HL-60 (cell line): ENCODE measurements at regions not wholly inside any gene's neighbourhood (a gene's known extent, or its start where the extent isn't known, plus 50 kb on each side); places are given as distances from the start of the nearest gene placed in this dataset.

Source experiments
- DNase-seq, 2 experiments: peaks; one replicate each; pipeline ENCODE4 v3.0.0-alpha.2; 2010 to 2020; ENCODE audit warnings: low read depth in 1 of 2, low spot score in 1 of 2
- H3K27ac ChIP-seq: fragments of 250-450 bp; sonication (Bioruptor Pico); replicated peaks from 2 replicates; pipeline ENCODE4 v1.5.1; 2020; ENCODE audit warnings: mild to moderate bottlenecking, moderate library complexity
- H3K27me3 ChIP-seq: fragments of 250-450 bp; sonication (Bioruptor Pico); 2 replicates; pipeline ENCODE4 v1.5.1; 2021; ENCODE audit warnings: mild to moderate bottlenecking, moderate library complexity; ENCODE audit not compliant: insufficient read depth, poor library complexity, severe bottlenecking
- H3K4me3 ChIP-seq: replicated peaks from 2 replicates; pipeline ENCODE4 v1.5.1; 2011; ENCODE audit warnings: mild to moderate bottlenecking, control low read depth, low read length; ENCODE audit not compliant: insufficient read depth
- GABPA ChIP-seq: IDR thresholded peaks from 2 replicates; pipeline ENCODE4 v1.6.1; 2012; ENCODE audit warnings: low read depth
- POLR2AphosphoS5 ChIP-seq: IDR thresholded peaks from 2 replicates; pipeline ENCODE4 v1.6.1; 2012; ENCODE audit warnings: low read depth
- REST ChIP-seq: IDR thresholded peaks from 2 replicates; pipeline ENCODE4 v1.6.1; 2012; ENCODE audit warnings: low read depth; ENCODE audit not compliant: insufficient replicate concordance
- SPI1 ChIP-seq: IDR thresholded peaks from 2 replicates; pipeline ENCODE4 v1.6.1; 2012; ENCODE audit warnings: low read depth, mild to moderate bottlenecking, borderline replicate concordance
- TF ChIP-seq, protein P1 (sequence below): IDR thresholded peaks from one replicate; pipeline ENCODE4 v1.5.1; 2011; ENCODE audit warnings: low read length, control low read depth, inconsistent platforms; ENCODE audit not compliant: insufficient read depth

- no peak overlapping the region for H3K27ac ChIP-seq
Observed at GRCh38 chr16:54361246-54361645, 74.7 kb upstream of the IRX3 start.

DNA sequence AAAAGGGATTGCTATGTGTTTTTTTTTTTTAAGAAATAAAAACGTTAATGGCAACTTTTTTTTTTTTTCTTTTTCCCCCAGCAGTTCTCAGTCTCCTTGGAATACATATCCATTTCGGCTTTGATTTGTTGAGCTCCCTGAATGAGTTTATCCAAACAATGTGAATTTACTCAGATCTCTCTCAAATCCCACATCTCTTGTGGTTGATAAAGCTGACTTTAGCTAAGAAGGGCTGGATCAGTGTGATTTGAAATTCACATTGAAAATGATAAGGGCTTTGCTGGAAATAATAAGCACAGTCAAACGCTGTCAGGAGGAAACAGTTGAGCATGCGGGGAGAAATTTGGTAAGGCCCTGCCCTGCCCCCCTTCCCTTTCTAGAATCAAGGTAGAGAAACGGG, 74.1 kb upstream of the IRX3 start:
- no peaks in the 10 kb centered on the region for H3K27me3 ChIP-seq
- H3K27ac ChIP-seq: no peak overlapping the region
- no peak for DNase-seq
- no peak overlapping the region for H3K4me3 ChIP-seq
- TF ChIP-seq SPI1 (no peak), GABPA (no peak), POLR2AphosphoS5 (no peak), REST (no peak)
- TF ChIP-seq, protein P1, sequence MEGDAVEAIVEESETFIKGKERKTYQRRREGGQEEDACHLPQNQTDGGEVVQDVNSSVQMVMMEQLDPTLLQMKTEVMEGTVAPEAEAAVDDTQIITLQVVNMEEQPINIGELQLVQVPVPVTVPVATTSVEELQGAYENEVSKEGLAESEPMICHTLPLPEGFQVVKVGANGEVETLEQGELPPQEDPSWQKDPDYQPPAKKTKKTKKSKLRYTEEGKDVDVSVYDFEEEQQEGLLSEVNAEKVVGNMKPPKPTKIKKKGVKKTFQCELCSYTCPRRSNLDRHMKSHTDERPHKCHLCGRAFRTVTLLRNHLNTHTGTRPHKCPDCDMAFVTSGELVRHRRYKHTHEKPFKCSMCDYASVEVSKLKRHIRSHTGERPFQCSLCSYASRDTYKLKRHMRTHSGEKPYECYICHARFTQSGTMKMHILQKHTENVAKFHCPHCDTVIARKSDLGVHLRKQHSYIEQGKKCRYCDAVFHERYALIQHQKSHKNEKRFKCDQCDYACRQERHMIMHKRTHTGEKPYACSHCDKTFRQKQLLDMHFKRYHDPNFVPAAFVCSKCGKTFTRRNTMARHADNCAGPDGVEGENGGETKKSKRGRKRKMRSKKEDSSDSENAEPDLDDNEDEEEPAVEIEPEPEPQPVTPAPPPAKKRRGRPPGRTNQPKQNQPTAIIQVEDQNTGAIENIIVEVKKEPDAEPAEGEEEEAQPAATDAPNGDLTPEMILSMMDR: no peak

More at GRCh38 chr16:54361246-54361645, 74.7 kb upstream of the IRX3 start:
- TF ChIP-seq GABPA (no peak), REST (no peak), POLR2AphosphoS5 (no peak), SPI1 (no peak)
- TF ChIP-seq, protein P1: no peak
- no peak for DNase-seq
- Histone ChIP-seq H3K4me3 (no peak overlapping the region), H3K27me3 (no peaks in the 10 kb centered on the region)

- no peak for DNase-seq
- Histone ChIP-seq H3K27me3 (no peaks in the 10 kb centered on the region), H3K27ac (no peak overlapping the region), H3K4me3 (no peak overlapping the region)
- TF ChIP-seq, protein P1: no peak
- TF ChIP-seq SPI1: no peak
- no peak for TF ChIP-seq REST
- no peak for TF ChIP-seq POLR2AphosphoS5
- no peak for TF ChIP-seq GABPA
Observed at GRCh38 chr16:54359555-54359954, 73.0 kb upstream of the IRX3 start.
